T-cell (primary cell): ENCODE measurements at regions not wholly inside any gene's neighbourhood (a gene's known extent, or its start where the extent isn't known, plus 50 kb on each side); places are given as distances from the start of the nearest gene placed in this dataset.

ENCODE experiments used
- ATAC-seq, 4 experiments: fragments of 200-7000 bp in 3 of 4; fragments of 150-1000 bp in 1 of 4; cut with Tn5 transposase; replicated peaks in 1 of 4; 1 replicate in 3 of 4; 2 replicates in 1 of 4; pipeline ENCODE4 v1.10.0; 2021; ENCODE audit warnings: moderate library complexity in 3 of 4, mild to moderate bottlenecking in 2 of 4, moderate number of reproducible peaks in 1 of 4
- CTCF ChIA-PET, 2 donors: fragments of 300-600 bp; sonication (Branson Sonifier 250); formaldehyde crosslinking; loops; one replicate each; lab custom pipeline; 2022; ENCODE audit warnings: antibody characterized with exemption in 2 of 2; lab: Charles Lee
- POLR2A ChIA-PET, 2 donors: fragments of 300-600 bp; sonication (Branson Sonifier 250); formaldehyde crosslinking; loops; one replicate each; lab custom pipeline; 2022; ENCODE audit warnings: antibody characterized with exemption in 2 of 2; lab: Charles Lee
- DNase-seq, 35 experiments: peaks; one replicate each; pipeline versions ENCODE4 v3.0.0 to v3.0.0-alpha.2; 2013 to 2023
- H3K27ac ChIP-seq: one replicate; pipeline ENCODE4 v1.5.1; 2013; ENCODE audit warnings: low read length
- H3K27me3 ChIP-seq, 2 experiments: replicated peaks in 1 of 2; 1 replicate in 1 of 2; 2 replicates in 1 of 2; pipeline versions ENCODE4 v1.6.1 to v1.7.0; 2013; ENCODE audit warnings: low read length in 1 of 2, mixed read lengths in 1 of 2; ENCODE audit not compliant: control insufficient read depth in 2 of 2, insufficient read depth in 2 of 2; ENCODE audit errors: extremely low read depth in 1 of 2
- H3K36me3 ChIP-seq, 2 donors: 1 replicate in 1 of 2; 2 replicates in 1 of 2; pipeline versions ENCODE4 v1.6.1 to v1.7.0; 2013; ENCODE audit warnings: low read length in 1 of 2; ENCODE audit not compliant: control insufficient read depth in 2 of 2, insufficient read depth in 1 of 2; ENCODE audit errors: extremely low read depth in 1 of 2
- H3K4me1 ChIP-seq, 2 experiments: 1 replicate in 1 of 2; 2 replicates in 1 of 2; pipeline versions ENCODE4 v1.6.1 to v1.7.0; 2013; ENCODE audit warnings: low read length in 2 of 2, mixed read lengths in 1 of 2; ENCODE audit not compliant: insufficient read depth in 2 of 2, control insufficient read depth in 1 of 2; ENCODE audit errors: extremely low read depth in 1 of 2
- H3K4me3 ChIP-seq, 2 donors: 1 replicate in 1 of 2; 2 replicates in 1 of 2; pipeline versions ENCODE4 v1.5.1 to v1.7.0; 2013; ENCODE audit warnings: mild to moderate bottlenecking in 2 of 2, low read length in 1 of 2, moderate library complexity in 1 of 2; ENCODE audit not compliant: control insufficient read depth in 1 of 2; ENCODE audit errors: extremely low read depth in 1 of 2
- H3K9me3 ChIP-seq: 2 replicates; pipeline ENCODE4 v1.7.0; 2013
- H3K27ac Mint-ChIP-seq, 2 donors: one replicate each; pipeline ENCODE4 v1.8.0; 2020 to 2021; ENCODE audit warnings: mild to moderate bottlenecking in 2 of 2, mixed read lengths in 2 of 2
- H3K27me3 Mint-ChIP-seq, 2 donors: one replicate each; pipeline ENCODE4 v1.8.0; 2021 to 2022; ENCODE audit warnings: mixed read lengths in 2 of 2
- H3K36me3 Mint-ChIP-seq: one replicate; pipeline ENCODE4 v1.8.0; 2021; ENCODE audit warnings: mixed read lengths
- H3K4me1 Mint-ChIP-seq, 3 donors: one replicate each; pipeline ENCODE4 v1.8.0; 2020 to 2022; ENCODE audit warnings: mixed read lengths in 3 of 3, mild to moderate bottlenecking in 1 of 3
- H3K4me3 Mint-ChIP-seq, 3 donors: one replicate each; pipeline ENCODE4 v1.8.0; 2020 to 2022; ENCODE audit warnings: mild to moderate bottlenecking in 3 of 3, mixed read lengths in 3 of 3, moderate library complexity in 3 of 3
- H3K9me3 Mint-ChIP-seq, 3 donors: one replicate each; pipeline ENCODE4 v1.8.0; 2020 to 2022; ENCODE audit warnings: mixed read lengths in 3 of 3
- WGBS: methylation state at CpG from one replicate; pipeline ENCODE4 v1.1.5; 2013; ENCODE audit warnings: missing lambda C conversion rate; ENCODE audit not compliant: insufficient coverage; 5-methylcytosine and 5-hydroxymethylcytosine counted together

DNA sequence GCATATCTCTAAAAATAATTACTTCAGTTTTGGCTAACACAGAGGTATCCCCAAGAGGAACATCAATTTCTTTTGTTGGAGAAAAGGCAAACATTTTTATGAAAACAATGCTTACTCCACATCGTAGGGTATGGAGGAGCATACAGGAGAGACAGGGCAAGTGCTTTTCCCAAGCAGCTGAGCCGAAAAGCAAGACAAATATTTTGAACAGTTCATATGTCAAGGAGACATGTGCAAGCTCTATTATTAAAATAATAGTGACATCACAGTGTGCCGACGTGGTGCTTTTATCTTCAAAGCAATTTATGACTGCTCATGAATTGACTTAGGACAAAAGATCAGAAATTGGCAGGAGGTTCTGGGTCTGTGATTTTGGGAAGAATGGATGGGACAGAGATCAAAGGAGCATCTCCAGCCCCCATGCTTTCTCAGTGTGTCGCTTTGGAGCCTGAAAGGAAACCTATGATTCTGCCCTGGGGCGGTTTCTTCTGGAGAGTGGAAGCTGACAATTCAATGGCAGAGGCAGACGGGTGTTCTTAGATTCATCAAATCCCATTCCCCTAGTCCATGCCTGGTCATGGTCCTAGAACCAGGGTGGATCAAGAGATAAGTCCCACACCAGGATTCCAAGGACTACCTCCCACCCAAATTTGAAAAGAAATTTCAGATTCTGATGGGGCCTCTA is 97.1 kb downstream of the JCAD start:
- ChIA-PET POLR2A (no interaction called here), CTCF (no interaction called here)
- Mint-ChIP-seq H3K36me3 (no peaks in the 10 kb centered on the region), H3K9me3 (no peaks in the 10 kb centered on the region), H3K4me3 (no peak overlapping the region), H3K27ac (no peak overlapping the region), H3K27me3 (peaks cover 3 to 11% of the 10 kb centered on the region in 2 donors), H3K4me1 (no peaks in the 10 kb centered on the region)
- Histone ChIP-seq H3K9me3 (no peaks in the 10 kb centered on the region), H3K27me3 (peaks cover 0 to 26% of the 10 kb centered on the region in 2 experiments), H3K27ac (no peak overlapping the region), H3K4me3 (no peak overlapping the region), H3K4me1 (no peaks in the 10 kb centered on the region), H3K36me3 (no peaks in the 10 kb centered on the region)
- WGBS, result 40% methylated on average over 1 of the region's 7 CpGs
- DNase-seq (no peak), ATAC-seq (no peak)

DNA sequence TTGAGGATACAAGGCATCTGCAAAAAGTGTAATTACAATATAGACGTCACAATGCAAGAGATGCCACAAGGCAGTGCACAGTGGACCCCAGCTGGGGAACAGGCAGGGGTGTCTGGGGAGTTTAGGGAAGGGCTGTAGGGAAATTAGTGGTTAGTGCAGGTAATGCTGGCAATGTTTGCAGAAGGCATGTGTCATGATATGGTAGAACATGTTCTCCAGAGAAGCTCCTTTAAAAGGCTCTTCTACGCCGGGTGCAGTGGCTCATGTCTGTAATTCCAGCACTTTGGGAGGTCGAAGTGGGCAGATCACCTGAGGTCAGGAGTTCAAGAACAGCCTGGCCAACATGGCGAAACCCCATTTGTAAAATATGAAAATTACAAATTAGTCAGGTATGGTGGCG is 98.0 kb downstream of the JCAD start:
- peaks cover 0 to 26% of the 10 kb centered on the region in 2 experiments for H3K27me3 ChIP-seq
- no peak for ATAC-seq
- no peaks in the 10 kb centered on the region for H3K9me3 ChIP-seq
- 80% methylated on average over 4 of the region's 6 CpGs for WGBS
- H3K36me3 ChIP-seq, result no peaks in the 10 kb centered on the region
- no peak overlapping the region for H3K27ac ChIP-seq
- Mint-ChIP-seq H3K27ac (no peak overlapping the region), H3K27me3 (peaks cover 3 to 11% of the 10 kb centered on the region in 2 donors), H3K4me1 (no peaks in the 10 kb centered on the region), H3K4me3 (no peak overlapping the region), H3K9me3 (peaks cover 0 to 5% (median 3%) of the 10 kb centered on the region in 3 donors), H3K36me3 (no peaks in the 10 kb centered on the region)
- no peak for DNase-seq
- POLR2A ChIA-PET, result no interaction called here
- no peaks in the 10 kb centered on the region for H3K4me1 ChIP-seq
- CTCF ChIA-PET, result no interaction called here
- H3K4me3 ChIP-seq, result no peak overlapping the region

DNA sequence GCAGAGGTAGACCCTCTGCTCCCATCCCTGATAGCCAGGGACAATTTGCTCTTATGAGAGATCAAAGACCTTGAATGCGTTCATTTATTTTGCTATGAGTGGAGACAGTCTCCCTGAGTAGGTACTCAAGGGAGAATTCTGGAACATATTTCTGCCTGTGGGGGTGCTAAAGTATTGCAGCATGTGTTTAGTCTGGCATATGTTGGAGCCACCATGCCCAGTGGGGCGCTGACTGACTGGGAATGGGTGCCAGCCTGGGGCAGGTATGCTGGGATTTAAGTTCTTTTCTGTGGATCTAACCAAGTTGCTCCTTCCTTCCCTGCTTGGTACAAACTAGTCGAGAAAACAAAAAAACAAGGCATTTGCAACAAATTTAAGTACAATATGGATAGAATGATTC is 99.1 kb downstream of the JCAD start:
- no peak overlapping the region for H3K27ac Mint-ChIP-seq
- no peaks in the 10 kb centered on the region for H3K4me1 ChIP-seq
- DNase-seq (no peak), ATAC-seq (no peak)
- 95% methylated on average over 2 of the region's 3 CpGs for WGBS
- no peak overlapping the region for H3K4me3 Mint-ChIP-seq
- no peak overlapping the region for H3K4me3 ChIP-seq
- CTCF ChIA-PET, result no interaction called here
- POLR2A ChIA-PET, result no interaction called here
- no peaks in the 10 kb centered on the region for H3K4me1 Mint-ChIP-seq
- no peaks in the 10 kb centered on the region for H3K9me3 ChIP-seq
- peaks cover 0 to 5% (median 3%) of the 10 kb centered on the region in 3 donors for H3K9me3 Mint-ChIP-seq
- H3K27me3 Mint-ChIP-seq, result peaks cover 3 to 11% of the 10 kb centered on the region in 2 donors
- peaks cover 0 to 26% of the 10 kb centered on the region in 2 experiments for H3K27me3 ChIP-seq
- H3K36me3 Mint-ChIP-seq, result no peaks in the 10 kb centered on the region
- no peaks in the 10 kb centered on the region for H3K36me3 ChIP-seq
- H3K27ac ChIP-seq, result no peak overlapping the region

DNA sequence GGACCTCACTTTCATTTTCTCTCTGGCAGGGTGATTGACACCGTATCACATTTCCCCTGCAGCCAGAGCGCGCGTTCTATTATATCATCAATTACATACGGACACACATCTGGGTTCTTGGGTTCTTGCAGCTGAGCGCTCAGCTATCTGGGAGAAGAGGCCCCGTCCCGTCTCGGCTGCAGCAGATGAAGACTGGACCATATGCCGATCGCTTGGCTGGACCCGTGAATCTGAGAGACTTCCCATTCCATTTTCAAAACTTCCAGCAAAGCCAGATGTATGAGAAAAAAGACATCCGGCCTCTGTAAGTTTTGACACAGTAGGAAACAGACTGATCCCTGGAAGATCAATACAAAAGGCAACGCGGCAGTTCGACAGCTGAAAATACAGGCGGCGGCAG is 99.8 kb downstream of the JCAD start:
- Histone ChIP-seq H3K36me3 (no peaks in the 10 kb centered on the region), H3K27me3 (peaks cover 0 to 26% of the 10 kb centered on the region in 2 experiments), H3K9me3 (no peaks in the 10 kb centered on the region), H3K4me1 (no peaks in the 10 kb centered on the region), H3K27ac (no peak overlapping the region), H3K4me3 (no peak overlapping the region)
- WGBS, result 93% methylated on average over 18 of the region's 18 CpGs
- Mint-ChIP-seq H3K4me3 (no peak overlapping the region), H3K36me3 (no peaks in the 10 kb centered on the region), H3K27me3 (peaks cover 3 to 11% of the 10 kb centered on the region in 2 donors), H3K4me1 (no peaks in the 10 kb centered on the region), H3K9me3 (peaks cover 0 to 5% (median 3%) of the 10 kb centered on the region in 3 donors), H3K27ac (no peak overlapping the region)
- CTCF ChIA-PET, result no interaction called here
- DNase-seq (no peak), ATAC-seq (no peak)
- POLR2A ChIA-PET, result no interaction called here

DNA sequence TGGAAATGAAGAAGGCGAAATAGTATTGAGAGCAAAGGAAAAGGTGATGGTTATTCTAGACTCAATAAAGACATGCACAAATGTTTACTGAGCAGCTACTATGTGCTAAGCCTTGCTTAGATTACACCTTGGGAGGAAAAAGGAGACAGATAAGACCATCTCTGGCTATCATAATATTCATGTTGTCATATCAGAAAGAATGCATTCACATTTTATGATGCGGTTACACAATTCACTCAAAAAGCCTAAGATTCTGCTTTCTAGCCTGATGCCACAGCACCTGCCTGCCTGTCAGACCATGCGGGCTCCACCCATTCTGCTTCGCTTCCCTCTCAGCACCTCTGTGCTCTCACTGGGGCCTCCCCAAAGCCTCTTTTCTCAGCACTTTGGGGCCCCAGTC is 100.9 kb downstream of the JCAD start:
- no peak overlapping the region for H3K27ac ChIP-seq
- H3K4me1 Mint-ChIP-seq, result no peaks in the 10 kb centered on the region
- H3K36me3 Mint-ChIP-seq, result no peaks in the 10 kb centered on the region
- ChIA-PET CTCF (no interaction called here), POLR2A (no interaction called here)
- ATAC-seq (no peak), DNase-seq (no peak)
- H3K4me3 Mint-ChIP-seq, result no peak overlapping the region
- 100% methylated on average over 2 of the region's 4 CpGs for WGBS
- H3K9me3 ChIP-seq, result no peaks in the 10 kb centered on the region
- peaks cover 3 to 11% of the 10 kb centered on the region in 2 donors for H3K27me3 Mint-ChIP-seq
- peaks cover 0 to 5% (median 3%) of the 10 kb centered on the region in 3 donors for H3K9me3 Mint-ChIP-seq
- no peaks in the 10 kb centered on the region for H3K4me1 ChIP-seq
- H3K36me3 ChIP-seq, result no peaks in the 10 kb centered on the region
- H3K4me3 ChIP-seq, result no peak overlapping the region
- no peak overlapping the region for H3K27ac Mint-ChIP-seq
- H3K27me3 ChIP-seq, result peaks cover 0 to 20% of the 10 kb centered on the region in 2 experiments

DNA sequence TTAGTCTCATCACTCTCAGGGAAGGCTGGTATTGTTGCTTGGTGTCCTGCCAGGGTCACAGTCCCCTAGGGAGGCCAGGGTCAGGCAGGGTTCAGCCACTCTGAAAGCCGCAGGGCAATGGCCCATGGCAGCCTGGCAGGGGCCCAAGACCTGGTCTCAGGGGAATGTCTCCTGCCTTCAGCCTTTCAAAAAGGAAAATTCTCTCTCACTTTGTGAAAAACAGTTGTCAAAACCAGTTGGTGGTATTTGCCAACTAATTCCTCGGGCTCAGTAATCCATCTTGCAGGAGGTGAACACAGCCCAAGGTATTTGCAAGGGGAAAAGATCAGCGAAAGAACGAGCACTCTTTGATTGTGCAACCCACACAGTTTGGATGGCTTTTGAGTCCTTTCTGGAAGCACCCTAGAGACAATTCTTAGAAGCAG is 101.5 kb downstream of the JCAD start:
- 79% methylated on average over 4 of the region's 4 CpGs for WGBS
- ChIA-PET CTCF (no interaction called here), POLR2A (no interaction called here)
- no peak overlapping the region for H3K4me3 ChIP-seq
- no peaks in the 10 kb centered on the region for H3K36me3 ChIP-seq
- Mint-ChIP-seq H3K4me3 (no peak overlapping the region), H3K4me1 (no peaks in the 10 kb centered on the region), H3K9me3 (peaks cover 0 to 5% (median 3%) of the 10 kb centered on the region in 3 donors), H3K36me3 (no peaks in the 10 kb centered on the region), H3K27ac (no peak overlapping the region), H3K27me3 (peaks cover 3 to 11% of the 10 kb centered on the region in 2 donors)
- no peaks in the 10 kb centered on the region for H3K4me1 ChIP-seq
- peaks cover 0 to 20% of the 10 kb centered on the region in 2 experiments for H3K27me3 ChIP-seq
- ATAC-seq (no peak), DNase-seq (no peak)
- no peaks in the 10 kb centered on the region for H3K9me3 ChIP-seq
- H3K27ac ChIP-seq, result no peak overlapping the region
